AG04449 (cell line): ENCODE measurements at regions not wholly inside any gene's neighbourhood (a gene's known extent, or its start where the extent isn't known, plus 50 kb on each side); places are given as distances from the start of the nearest gene placed in this dataset.

ENCODE experiments used
- CTCF ChIA-PET: fragments of 350-600 bp; formaldehyde crosslinking; extraction: SDS; loops from one replicate; lab custom pipeline; 2021; ENCODE audit warnings: antibody characterized with exemption; lab: Yijun Ruan, JAX
- POLR2A ChIA-PET: fragments of 400-600, 350-600 bp; formaldehyde crosslinking; extraction: SDS; loops from one replicate; lab custom pipeline; 2020; ENCODE audit warnings: antibody characterized with exemption, inconsistent platforms; lab: Yijun Ruan, JAX
- DNase-seq: peaks from one replicate; pipeline ENCODE4 v3.0.0-alpha.2; 2010; ENCODE audit warnings: low read depth, low spot score
- H3K4me3 ChIP-seq: 2 replicates; pipeline ENCODE4 v1.5.1; 2011; ENCODE audit warnings: low read depth, mild to moderate bottlenecking, control low read depth, low read length
- TF ChIP-seq, protein P1 (sequence below): IDR thresholded peaks from one replicate; pipeline ENCODE4 v1.5.1; 2011; ENCODE audit warnings: mild to moderate bottlenecking, moderate library complexity, low read length, control low read depth, inconsistent platforms; ENCODE audit not compliant: insufficient read depth; ENCODE audit errors: missing control alignments

DNA sequence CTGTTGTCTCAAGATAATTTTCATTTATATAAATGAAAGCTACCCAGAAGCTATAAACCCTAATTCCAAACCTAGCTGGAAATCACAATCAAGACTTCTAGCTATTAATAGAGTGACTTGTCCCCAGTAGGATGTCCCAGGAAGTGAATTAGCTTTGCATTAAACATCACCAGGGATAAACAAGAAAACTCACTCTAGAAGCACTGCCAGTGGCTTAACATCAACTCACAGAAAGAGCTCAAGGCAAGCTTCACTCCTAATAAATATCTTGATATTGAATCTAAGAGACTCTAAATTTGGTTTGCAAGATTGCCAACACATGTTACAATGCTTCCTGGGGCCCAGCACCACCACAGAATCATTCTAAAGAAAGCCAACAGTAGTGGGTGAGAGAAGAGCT, 468.7 kb upstream of the FAM241A start:
- CTCF ChIA-PET, result no interaction called here
- POLR2A ChIA-PET, result no interaction called here
- DNase-seq, result no peak
- TF ChIP-seq, protein P1, sequence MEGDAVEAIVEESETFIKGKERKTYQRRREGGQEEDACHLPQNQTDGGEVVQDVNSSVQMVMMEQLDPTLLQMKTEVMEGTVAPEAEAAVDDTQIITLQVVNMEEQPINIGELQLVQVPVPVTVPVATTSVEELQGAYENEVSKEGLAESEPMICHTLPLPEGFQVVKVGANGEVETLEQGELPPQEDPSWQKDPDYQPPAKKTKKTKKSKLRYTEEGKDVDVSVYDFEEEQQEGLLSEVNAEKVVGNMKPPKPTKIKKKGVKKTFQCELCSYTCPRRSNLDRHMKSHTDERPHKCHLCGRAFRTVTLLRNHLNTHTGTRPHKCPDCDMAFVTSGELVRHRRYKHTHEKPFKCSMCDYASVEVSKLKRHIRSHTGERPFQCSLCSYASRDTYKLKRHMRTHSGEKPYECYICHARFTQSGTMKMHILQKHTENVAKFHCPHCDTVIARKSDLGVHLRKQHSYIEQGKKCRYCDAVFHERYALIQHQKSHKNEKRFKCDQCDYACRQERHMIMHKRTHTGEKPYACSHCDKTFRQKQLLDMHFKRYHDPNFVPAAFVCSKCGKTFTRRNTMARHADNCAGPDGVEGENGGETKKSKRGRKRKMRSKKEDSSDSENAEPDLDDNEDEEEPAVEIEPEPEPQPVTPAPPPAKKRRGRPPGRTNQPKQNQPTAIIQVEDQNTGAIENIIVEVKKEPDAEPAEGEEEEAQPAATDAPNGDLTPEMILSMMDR, result no peak
- H3K4me3 ChIP-seq, result no peak overlapping the region

DNA sequence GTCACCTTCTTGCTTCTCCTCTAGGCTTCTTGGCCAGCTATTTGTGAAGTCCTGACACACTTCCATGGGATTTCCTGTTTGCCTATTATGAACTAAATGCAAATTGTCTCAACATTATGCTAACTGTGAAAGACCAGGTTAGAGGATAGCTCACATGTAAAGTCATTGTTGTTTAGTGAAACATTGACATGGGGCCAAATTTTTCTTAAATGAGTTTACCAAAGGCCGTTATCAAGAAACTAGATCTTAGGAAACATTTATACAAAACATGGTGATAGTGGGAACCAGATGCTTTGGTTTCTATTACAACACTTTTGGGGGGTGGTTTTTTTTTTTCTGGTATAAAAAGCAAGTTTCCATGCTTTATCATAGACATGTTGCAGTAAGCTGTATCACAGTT, 466.8 kb upstream of the FAM241A start:
- POLR2A ChIA-PET, result no interaction called here
- DNase-seq, result peak; percentile 51
- CTCF ChIA-PET, result interaction anchor here (0.8 kb wide), 1 partner anchor 35 kb away, joined by 3 read pairs; no protein-coding TSS in a partner anchor

GRCh38 chr4:111678908-111679307, 466.3 kb upstream of the FAM241A start:
- TF ChIP-seq, protein P1, result no peak
- ChIA-PET POLR2A (no interaction called here), CTCF (interaction anchor here (0.8 kb wide), 1 partner anchor 36 kb away, joined by 3 read pairs; no protein-coding TSS in a partner anchor)
- DNase-seq, result no peak
- no peak overlapping the region for H3K4me3 ChIP-seq

More for the DNA sequence above, 466.8 kb upstream of the FAM241A start:
- no peak overlapping the region for H3K4me3 ChIP-seq
- TF ChIP-seq, protein P1, result no peak

- no peak for DNase-seq
- no peak overlapping the region for H3K4me3 ChIP-seq
- CTCF ChIA-PET, result no interaction called here
- POLR2A ChIA-PET, result no interaction called here
- TF ChIP-seq, protein P1, result no peak
These were observed 464.0 kb upstream of the FAM241A start for GRCh38 chr4:111681270-111681669.

- no peak overlapping the region for H3K4me3 ChIP-seq
- TF ChIP-seq, protein P1, result no peak
- ChIA-PET CTCF (no interaction called here), POLR2A (no interaction called here)
- DNase-seq, result no peak
These were observed 463.5 kb upstream of the FAM241A start for GRCh38 chr4:111681751-111682150.

GRCh38 chr4:111685205-111685604, 460.0 kb upstream of the FAM241A start:
- POLR2A ChIA-PET, result no interaction called here
- TF ChIP-seq, protein P1, result no peak
- CTCF ChIA-PET, result no interaction called here
- DNase-seq, result no peak
- H3K4me3 ChIP-seq, result no peak overlapping the region
